Fibroblast of the conjunctiva (primary cell): ENCODE measurements at regions not wholly inside any gene's neighbourhood (a gene's known extent, or its start where the extent isn't known, plus 50 kb on each side); places are given as distances from the start of the nearest gene placed in this dataset.
"Not testable (repeated sequence)": the region's sequence is repeated elsewhere in the genome, so short reads cannot be mapped to it uniquely, and the experiment has no call there.

Experiments
- DNase-seq: peaks from one replicate; pipeline ENCODE4 v3.0.0-alpha.2; 2010; ENCODE audit warnings: low read depth

- peak; percentile 72 for DNase-seq
Observed at GRCh38 chr3:162719684-162720341, 1223.2 kb downstream of the OTOL1 start.

- DNase-seq, result no peak
Observed at GRCh38 chr3:162721736-162722135, 1225.1 kb downstream of the OTOL1 start.

GRCh38 chr3:162722337-162722736 is 1225.7 kb downstream of the OTOL1 start:
- DNase-seq, result no peak

- not testable (repeated sequence) for DNase-seq
Observed at GRCh38 chr3:162722796-162723195, 1226.2 kb downstream of the OTOL1 start.

GRCh38 chr3:162729686-162730085 is 1233.1 kb downstream of the OTOL1 start:
- DNase-seq, result no peak

GRCh38 chr3:162731961-162732360 is 1235.4 kb downstream of the OTOL1 start:
- DNase-seq, result not testable (repeated sequence)

- no peak for DNase-seq
Observed at GRCh38 chr3:162738784-162739183, 1242.2 kb downstream of the OTOL1 start.

- no peak for DNase-seq
Observed at GRCh38 chr3:162740941-162741596, 1244.5 kb downstream of the OTOL1 start.

GRCh38 chr3:162742159-162742717 is 1245.6 kb downstream of the OTOL1 start:
- peak; percentile 6 for DNase-seq

- no peak for DNase-seq
Observed at GRCh38 chr3:162743091-162743490, 1246.5 kb downstream of the OTOL1 start.

GRCh38 chr3:162760789-162761188 is 1264.2 kb downstream of the OTOL1 start:
- DNase-seq, result no peak

- DNase-seq, result no peak
Observed at GRCh38 chr3:162764051-162764807, 1267.6 kb downstream of the OTOL1 start.

GRCh38 chr3:162764808-162765071 is 1268.1 kb downstream of the OTOL1 start:
- DNase-seq, result no peak

GRCh38 chr3:162765524-162765923 is 1268.9 kb downstream of the OTOL1 start:
- no peak for DNase-seq

- no peak for DNase-seq
Observed at GRCh38 chr3:162769564-162769963, 1273.0 kb downstream of the OTOL1 start.

- no peak for DNase-seq
Observed at GRCh38 chr3:162770551-162770950, 1273.9 kb downstream of the OTOL1 start.

GRCh38 chr3:162774613-162775100 is 1278.0 kb downstream of the OTOL1 start:
- no peak for DNase-seq

- DNase-seq, result no peak
Observed at GRCh38 chr3:162776148-162776547, 1279.5 kb downstream of the OTOL1 start.

GRCh38 chr3:162777118-162777517 is 1280.5 kb downstream of the OTOL1 start:
- no peak for DNase-seq

- no peak for DNase-seq
Observed at GRCh38 chr3:162780313-162780712, 1283.7 kb downstream of the OTOL1 start.

- peak; percentile 5 for DNase-seq
Observed at GRCh38 chr3:162799910-162800309, 1303.3 kb downstream of the OTOL1 start.

- no peak for DNase-seq
Observed at GRCh38 chr3:162802228-162802965, 1305.8 kb downstream of the OTOL1 start.
